IMR-90 (cell line): ENCODE measurements at regions not wholly inside any gene's neighbourhood (a gene's known extent, or its start where the extent isn't known, plus 50 kb on each side); places are given as distances from the start of the nearest gene placed in this dataset.

Experiments used
- ATAC-seq: fragments of 200-7000 bp; cut with Tn5 transposase; 2 replicates; pipeline ENCODE4 v1.9.1; 2020; ENCODE audit warnings: low read depth, mild to moderate bottlenecking, moderate library complexity
- BruUV-seq: library from RNA; stranded (reverse); fragments of 400-500 nt; replicated peaks from 2 replicates; lab custom pipeline; 2021; lab: Mats Ljungman, UMichigan
- CTCF ChIA-PET: fragments of 300-600 bp; formaldehyde crosslinking; extraction: SDS; loops from one replicate; lab custom pipeline; 2021; ENCODE audit warnings: antibody characterized with exemption; lab: Yijun Ruan, JAX
- POLR2A ChIA-PET: fragments of 300-600 bp; sonication (Branson Sonifier 250); formaldehyde crosslinking; loops from one replicate; lab custom pipeline; 2022; ENCODE audit warnings: antibody characterized with exemption; ENCODE audit not compliant: unreplicated experiment; lab: Charles Lee
- DNase-seq: peaks from one replicate; pipeline ENCODE4 v3.0.0; 2013
- H2AFZ ChIP-seq: replicated peaks from 2 replicates; pipeline ENCODE3; 2013; ENCODE audit warnings: low read length, mild to moderate bottlenecking; ENCODE audit not compliant: poor library complexity
- H2AK5ac ChIP-seq: 2 replicates; pipeline ENCODE4 v1.6.1; 2013; ENCODE audit warnings: low read depth, low read length, inconsistent platforms
- H2AK9ac ChIP-seq: replicated peaks from 2 replicates; pipeline ENCODE3; 2013; ENCODE audit warnings: mild to moderate bottlenecking, low read depth, low read length, moderate library complexity; ENCODE audit not compliant: poor library complexity
- H2BK120ac ChIP-seq: 2 replicates; pipeline ENCODE4 v1.6.1; 2013; ENCODE audit warnings: low read depth, low read length, inconsistent platforms
- H2BK15ac ChIP-seq: 3 replicates; pipeline ENCODE4 v1.6.1; 2013; ENCODE audit warnings: low read depth, low read length, inconsistent platforms
- H2BK20ac ChIP-seq: 2 replicates; pipeline ENCODE4 v1.6.1; 2013; ENCODE audit warnings: low read depth, mild to moderate bottlenecking, inconsistent platforms, low read length, moderate library complexity
- H2BK5ac ChIP-seq: 2 replicates; pipeline ENCODE4 v1.6.1; 2013; ENCODE audit warnings: mild to moderate bottlenecking, low read depth, low read length, inconsistent platforms; ENCODE audit not compliant: poor library complexity, severe bottlenecking
- H3K14ac ChIP-seq: replicated peaks from 2 replicates; pipeline ENCODE4 v1.6.1; 2013; ENCODE audit warnings: low read depth, low read length, inconsistent platforms
- H3K18ac ChIP-seq: 2 replicates; pipeline ENCODE4 v1.6.1; 2013; ENCODE audit warnings: low read depth, low read length, control low read depth
- H3K23ac ChIP-seq: 2 replicates; pipeline ENCODE4 v1.6.1; 2013; ENCODE audit warnings: low read depth, low read length, inconsistent platforms
- H3K27ac ChIP-seq: 2 replicates; pipeline ENCODE4 v1.5.1; 2013; ENCODE audit warnings: mild to moderate bottlenecking, control low read depth, low read length; ENCODE audit not compliant: insufficient read depth
- H3K27me3 ChIP-seq: 2 replicates; pipeline ENCODE4 v1.6.1; 2013; ENCODE audit warnings: low read length; ENCODE audit not compliant: control insufficient read depth, insufficient read depth
- H3K36me3 ChIP-seq: 2 replicates; pipeline ENCODE4 v1.6.1; 2013; ENCODE audit warnings: low read length, mixed read lengths; ENCODE audit not compliant: control insufficient read depth, insufficient read depth
- H3K4ac ChIP-seq: 2 replicates; pipeline ENCODE4 v1.6.1; 2013; ENCODE audit warnings: low read depth, low read length, inconsistent platforms
- H3K4me1 ChIP-seq: 2 replicates; pipeline ENCODE4 v1.6.1; 2013; ENCODE audit warnings: low read length, mixed read lengths; ENCODE audit not compliant: control insufficient read depth, insufficient read depth
- H3K4me2 ChIP-seq: 2 replicates; pipeline ENCODE4 v1.6.1; 2013; ENCODE audit warnings: low read depth, mild to moderate bottlenecking, control low read depth, low read length, moderate library complexity
- H3K4me3 ChIP-seq: 2 replicates; pipeline ENCODE4 v1.5.1; 2013; ENCODE audit warnings: low read depth, mild to moderate bottlenecking, control low read depth, low read length, moderate library complexity; ENCODE audit not compliant: insufficient read depth
- H3K56ac ChIP-seq: 2 replicates; pipeline ENCODE4 v1.6.1; 2013; ENCODE audit warnings: low read length, inconsistent platforms; ENCODE audit not compliant: insufficient read depth; ENCODE audit errors: extremely low read depth
- H3K79me1 ChIP-seq, 2 experiments: 2 replicates each; pipeline ENCODE4 v1.6.1; 2013; ENCODE audit warnings: low read length in 2 of 2, inconsistent platforms in 1 of 2, low read depth in 1 of 2
- H3K9ac ChIP-seq: 2 replicates; pipeline ENCODE4 v1.6.1; 2013; ENCODE audit warnings: low read depth, low read length, control low read depth
- H3K9me1 ChIP-seq: 2 replicates; pipeline ENCODE4 v1.6.1; 2013; ENCODE audit warnings: low read length, inconsistent platforms; ENCODE audit not compliant: insufficient read depth
- H3K9me3 ChIP-seq: 2 replicates; pipeline ENCODE4 v1.6.1; 2013; ENCODE audit warnings: low read length; ENCODE audit not compliant: control insufficient read depth, insufficient read depth
- H4K20me1 ChIP-seq: 2 replicates; pipeline ENCODE4 v1.6.1; 2013; ENCODE audit warnings: low read length, inconsistent platforms; ENCODE audit not compliant: insufficient read depth
- H4K5ac ChIP-seq: 2 replicates; pipeline ENCODE4 v1.6.1; 2013; ENCODE audit warnings: mild to moderate bottlenecking, low read depth, low read length, control low read depth
- H4K8ac ChIP-seq, 2 experiments: 2 replicates each; pipeline ENCODE4 v1.6.1; 2013; ENCODE audit warnings: low read depth in 2 of 2, low read length in 2 of 2, control low read depth in 1 of 2, inconsistent platforms in 1 of 2
- H4K91ac ChIP-seq: 2 replicates; pipeline ENCODE4 v1.6.1; 2013; ENCODE audit warnings: low read depth, low read length, inconsistent platforms; ENCODE audit not compliant: insufficient read depth
- CEBPB ChIP-seq: IDR thresholded peaks from 2 replicates; pipeline ENCODE4 v1.6.1; 2012; ENCODE audit warnings: low read depth, low read length, improper control_type of control experiment
- MAFK ChIP-seq: IDR thresholded peaks from 2 replicates; pipeline ENCODE4 v1.6.1; 2012; ENCODE audit warnings: low read depth, low read length, improper control_type of control experiment
- MAZ ChIP-seq: IDR thresholded peaks from 2 replicates; pipeline ENCODE4 v1.6.1; 2012; ENCODE audit warnings: low read depth, mild to moderate bottlenecking, low read length, improper control_type of control experiment, moderate library complexity, borderline replicate concordance
- RFX5 ChIP-seq: IDR thresholded peaks from 2 replicates; pipeline ENCODE4 v1.8.0; 2012; ENCODE audit warnings: low read depth, mild to moderate bottlenecking, low read length, moderate library complexity
- WGBS, 2 experiments: methylation state at CpG; one replicate each; pipeline versions ENCODE4 v1.1.5 to v1.1.7; 2013; ENCODE audit warnings: missing lambda C conversion rate in 2 of 2; ENCODE audit not compliant: insufficient read length in 1 of 2; ENCODE audit errors: extremely low coverage in 2 of 2; 5-methylcytosine and 5-hydroxymethylcytosine counted together
- dilution Hi-C: fragments of 300-500 bp; cut with HindIII; formaldehyde crosslinking; loops from one replicate; pipeline ENCODE4 v1.14.3; 2018; ENCODE audit warnings: low sequenced_read_pairs; ENCODE audit not compliant: unreplicated experiment
- in situ Hi-C: fragments of 300-500 bp; cut with MboI; formaldehyde crosslinking; loops from 3 replicates; pipeline ENCODE4 v1.14.3; 2019; ENCODE audit warnings: low sequenced_read_pairs, inconsistent platforms, mixed read lengths
- intact Hi-C: fragments of 100-400 bp; cut with micrococcal nuclease; formaldehyde crosslinking; loops from 2 replicates; pipeline ENCODE4 v1.10.0; 2022

GRCh38 chr2:116440104-116440653 is 1374.3 kb upstream of the DDX18 start:
- no peaks in the 10 kb centered on the region for H3K27me3 ChIP-seq
- H3K4me3 ChIP-seq = no peak overlapping the region
- H2AK9ac ChIP-seq = no peak overlapping the region
- no peak overlapping the region for H2BK20ac ChIP-seq
- CTCF ChIA-PET = no interaction called here
- no peak for TF ChIP-seq MAZ
- TF ChIP-seq MAFK = peak; percentile 47
- TF ChIP-seq CEBPB = no peak
- no peak for TF ChIP-seq RFX5
- intact Hi-C loops = no loop called here
- dilution Hi-C loops = no loop called here
- H3K9me3 ChIP-seq = peaks cover 6% of the 10 kb centered on the region
- no peak overlapping the region for H2AFZ ChIP-seq
- in situ Hi-C loops = no loop called here
- no peak overlapping the region for H3K4ac ChIP-seq
- H3K14ac ChIP-seq = no peak overlapping the region
- H2BK5ac ChIP-seq = no peak overlapping the region
- no peaks in the 10 kb centered on the region for H3K9me1 ChIP-seq
- H3K4me1 ChIP-seq = no peaks in the 10 kb centered on the region
- H2BK15ac ChIP-seq = no peak overlapping the region
- POLR2A ChIA-PET = no interaction called here
- ATAC-seq (no peak), DNase-seq (no peak)
- H3K27ac ChIP-seq = no peak overlapping the region
- H3K9ac ChIP-seq = no peak overlapping the region
- H2AK5ac ChIP-seq = no peak overlapping the region
- no peak overlapping the region for H3K23ac ChIP-seq
- no peak overlapping the region for H3K4me2 ChIP-seq
- no peak overlapping the region for H4K5ac ChIP-seq
- H4K91ac ChIP-seq = no peak overlapping the region
- WGBS, 2 experiments = no CpG with 5 or more reads among the region's 5 CpGs
- H3K36me3 ChIP-seq = no peaks in the 10 kb centered on the region
- no peaks in the 10 kb centered on the region for H4K20me1 ChIP-seq
- H3K18ac ChIP-seq = no peak overlapping the region
- H2BK120ac ChIP-seq = no peak overlapping the region
- no peak overlapping the region for H3K56ac ChIP-seq
- no peak overlapping the region for H4K8ac ChIP-seq
- no peaks in the 10 kb centered on the region for H3K79me1 ChIP-seq
- BruUV-seq = no TSS peak
